ENCODE measurements at regions not wholly inside any gene's neighbourhood (a gene's known extent, or its start where the extent isn't known, plus 50 kb on each side); places are given as distances from the start of the nearest gene placed in this dataset.

DNA sequence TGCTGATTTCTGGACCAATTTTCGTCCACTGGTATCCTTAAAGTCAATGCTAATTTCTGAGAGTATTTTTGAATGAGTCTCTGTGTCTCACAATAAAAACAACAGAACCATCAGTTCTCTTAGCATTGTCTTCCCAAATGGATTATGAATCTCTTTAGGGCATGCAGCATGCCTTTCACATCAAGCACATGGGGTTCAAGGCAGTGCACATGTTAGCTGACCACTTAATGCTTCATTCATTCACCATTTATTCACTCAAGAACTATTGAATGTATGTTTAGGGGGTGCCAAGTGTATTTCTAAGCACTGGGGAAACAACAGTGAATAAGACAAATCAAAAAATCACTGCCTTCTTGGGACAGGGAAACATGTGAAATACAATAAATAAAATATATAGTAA is 126.7 kb upstream of the SLC44A3 start:
- TF ChIP-seq GLIS3 (CRISPR knock-in tag; IDR thresholded peaks at IDR 0.05) (no peak), PATZ1 (CRISPR knock-in tag; IDR thresholded peaks at IDR 0.05; ENCODE audit: borderline replicate concordance) (no peak), ZFP3 (CRISPR knock-in tag; IDR thresholded peaks at IDR 0.05) (no peak), RARB (CRISPR knock-in tag; IDR thresholded peaks at IDR 0.05) (no peak), ZNF565 (CRISPR knock-in tag; conservative IDR thresholded peaks at IDR 0.05; ENCODE audit: low read depth) (no peak), CSDC2 (CRISPR knock-in tag; IDR thresholded peaks at IDR 0.05) (no peak), ARNTL (CRISPR knock-in tag; IDR thresholded peaks at IDR 0.05; ENCODE audit: borderline replicate concordance, low read depth) (no peak), ISL1 (CRISPR knock-in tag; IDR thresholded peaks at IDR 0.05) (no peak), PPARA (CRISPR knock-in tag; IDR thresholded peaks at IDR 0.05; ENCODE audit: borderline replicate concordance) (no peak), ZFP30 (CRISPR knock-in tag; IDR thresholded peaks at IDR 0.05) (no peak), CREB5 (CRISPR knock-in tag; IDR thresholded peaks at IDR 0.05; ENCODE audit: low read depth) (no peak), OSR1 (CRISPR knock-in tag; IDR thresholded peaks at IDR 0.05) (no peak), ZNF70 (CRISPR knock-in tag; IDR thresholded peaks at IDR 0.05) (no peak)
